ENCODE measurements at regions not wholly inside any gene's neighbourhood (a gene's known extent, or its start where the extent isn't known, plus 50 kb on each side); places are given as distances from the start of the nearest gene placed in this dataset.
"Not testable (repeated sequence)": the region's sequence is repeated elsewhere in the genome, so short reads cannot be mapped to it uniquely, and the experiment has no call there.

DNA sequence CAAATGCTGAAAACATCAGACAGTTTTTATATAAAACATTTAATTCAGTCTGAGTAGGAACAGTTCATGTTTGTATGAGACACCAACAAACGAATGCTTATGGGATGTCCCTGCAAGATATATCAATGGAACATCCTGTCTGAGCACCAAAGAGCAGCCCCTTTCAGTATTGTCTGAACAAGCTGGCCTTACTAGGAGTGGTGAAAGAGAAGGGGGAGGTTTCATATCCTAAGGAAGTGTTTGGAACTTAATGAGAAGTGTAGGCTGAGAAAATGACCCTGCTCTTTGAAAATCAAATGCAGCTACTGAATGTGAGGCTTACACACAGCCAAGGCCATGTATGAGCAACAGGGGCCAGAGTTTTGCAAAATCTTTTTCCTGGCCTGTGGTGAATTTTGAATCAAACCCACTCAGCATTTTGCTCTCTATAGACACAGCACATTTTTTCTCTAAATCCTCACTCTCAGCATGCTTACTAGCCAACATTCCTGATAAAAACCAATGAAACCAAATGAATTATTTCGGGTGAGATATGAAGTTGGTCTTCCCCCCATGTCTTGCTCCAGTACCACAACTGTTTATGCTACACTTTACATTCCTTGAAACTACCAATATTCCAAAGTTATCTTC is 119.4 kb downstream of the LUZP4 start:
- no peak for DNase-seq

DNA sequence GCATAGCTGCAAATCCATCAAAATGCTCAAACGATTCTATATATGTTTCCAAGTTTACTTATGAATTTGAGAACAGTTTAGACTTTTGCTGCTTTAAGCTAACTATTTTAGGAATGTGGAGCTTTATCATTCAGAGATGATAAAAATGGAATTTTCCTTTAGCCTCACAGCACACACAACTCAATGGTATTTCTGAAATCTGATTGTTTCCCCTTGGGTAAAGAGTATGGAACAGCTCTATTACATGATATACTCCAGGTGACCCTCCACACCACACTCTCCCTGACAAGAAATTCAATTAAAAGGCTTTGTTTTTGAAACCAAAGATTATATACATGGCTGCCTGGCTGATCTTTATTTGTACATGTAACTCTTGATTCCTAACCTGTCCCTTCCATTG is 120.0 kb downstream of the LUZP4 start:
- no peak for DNase-seq

DNA sequence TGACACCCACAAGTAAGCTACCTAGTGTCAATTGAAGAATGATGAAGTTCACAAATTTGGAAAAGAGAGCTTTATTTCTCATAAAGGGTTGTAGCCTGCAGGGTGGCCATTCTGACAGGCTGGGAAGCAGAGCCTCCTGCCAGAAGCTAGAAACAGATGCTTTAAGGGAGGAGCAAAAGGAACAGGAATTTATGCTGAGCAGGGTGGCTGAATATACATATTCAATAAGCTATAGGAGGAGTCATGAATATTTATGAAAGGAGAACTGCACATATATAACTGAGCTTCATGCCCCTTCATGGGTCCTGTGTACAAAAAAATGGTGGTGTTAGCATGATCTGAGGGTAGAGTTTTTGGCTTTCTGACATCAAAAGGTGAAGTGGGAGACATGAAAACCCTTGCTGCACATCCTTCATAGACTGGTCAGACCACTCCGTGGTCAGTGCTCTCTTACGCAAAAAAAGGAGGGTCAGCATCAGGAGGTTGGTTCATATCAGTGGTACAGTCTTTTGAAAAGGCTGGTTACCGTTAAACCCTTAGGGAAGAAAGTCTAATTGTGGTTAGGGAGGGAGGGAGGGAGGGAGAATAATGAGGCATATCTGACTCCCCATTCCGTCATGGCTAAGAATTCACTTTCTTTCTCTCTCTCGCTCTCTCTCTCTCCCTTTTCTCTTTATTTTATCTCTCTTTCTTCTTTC is 121.4 kb downstream of the LUZP4 start:
- no peak for DNase-seq

DNA sequence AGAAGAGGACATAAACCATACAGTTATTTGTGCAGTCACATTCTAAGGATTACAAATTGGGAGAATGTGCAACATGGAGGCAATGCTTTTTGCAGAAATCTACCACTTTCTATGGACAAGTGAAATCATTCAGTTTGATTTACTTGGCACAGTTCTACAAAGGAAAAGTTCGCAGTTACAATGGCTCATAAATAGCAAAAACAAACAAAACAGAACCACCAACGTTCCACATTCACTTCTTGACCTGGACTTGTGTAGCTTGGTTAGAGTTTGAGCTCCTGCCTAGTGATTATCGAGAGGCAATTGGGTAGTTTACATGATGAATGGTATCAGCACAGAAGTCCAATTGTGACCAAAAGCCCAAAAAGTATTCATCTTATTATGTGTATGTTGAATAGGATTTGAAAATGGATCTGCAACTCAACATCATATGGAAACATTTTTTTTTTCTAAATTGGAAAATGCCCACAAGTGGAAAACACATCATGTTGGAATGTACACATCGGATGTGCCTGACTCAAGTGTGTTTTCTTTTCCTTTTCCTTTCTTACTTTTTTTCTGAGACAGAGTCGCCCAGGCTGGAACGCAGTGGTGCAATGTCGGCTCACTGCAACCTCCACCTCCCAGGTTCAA is 123.8 kb downstream of the LUZP4 start:
- no peak for DNase-seq

DNA sequence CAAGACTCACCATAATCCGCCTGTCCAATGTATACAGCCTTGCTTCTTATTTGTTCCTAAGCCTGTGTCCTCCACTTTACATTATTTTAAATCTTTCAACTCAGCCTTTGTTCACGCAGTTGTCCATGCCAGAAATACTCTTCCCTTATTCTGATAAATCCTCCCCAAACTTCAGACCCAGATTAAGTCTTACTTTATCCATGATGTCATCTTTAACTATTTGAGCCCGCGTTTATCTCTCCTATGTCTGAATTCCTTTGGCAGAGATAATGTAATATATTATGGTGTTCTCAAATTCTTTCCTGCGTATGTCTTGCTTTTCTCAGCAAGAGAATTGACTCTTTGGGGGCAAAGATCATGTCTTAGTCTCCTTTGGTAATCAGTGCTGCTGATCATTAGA is 129.6 kb downstream of the LUZP4 start:
- DNase-seq = no peak

DNA sequence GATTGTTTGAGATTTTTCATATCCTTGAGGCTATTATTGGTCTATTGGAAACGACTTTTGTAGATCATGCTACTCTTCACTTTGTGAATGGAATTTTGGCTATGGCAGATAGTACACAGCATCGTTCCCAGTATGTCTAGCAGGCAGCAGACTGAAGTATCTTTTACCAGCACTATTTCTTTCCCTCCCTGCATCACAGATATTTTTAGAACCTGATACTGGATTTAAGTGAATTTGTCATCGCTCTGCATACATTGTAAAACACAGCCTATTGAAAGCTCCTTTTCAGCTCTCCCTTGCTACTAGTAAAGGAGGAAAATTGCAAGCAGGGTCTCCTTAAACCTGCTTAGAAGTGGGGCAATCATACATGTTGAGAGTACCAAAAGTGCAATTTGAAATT is 133.6 kb downstream of the LUZP4 start:
- no peak for DNase-seq

DNA sequence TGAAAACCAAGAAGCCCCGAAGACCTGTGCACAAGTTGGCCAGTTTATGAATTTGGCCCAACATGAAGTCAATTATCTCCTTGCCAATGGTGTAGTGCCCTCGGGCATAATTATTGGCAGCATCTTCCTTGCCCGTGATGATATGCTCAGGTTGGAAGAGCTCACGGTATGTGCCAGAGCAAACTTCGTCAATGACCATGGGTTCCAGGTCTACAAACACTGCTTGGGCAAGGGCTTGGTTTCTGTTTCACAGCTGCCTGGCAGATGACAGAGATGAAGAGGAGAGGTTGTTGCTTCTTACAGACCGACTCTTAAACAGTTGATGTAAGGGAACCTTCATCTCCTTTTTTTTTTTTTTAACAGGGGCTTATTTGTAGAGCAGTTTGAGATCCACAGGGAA is 135.6 kb upstream of the PLS3 start:
- no peak for DNase-seq

DNA sequence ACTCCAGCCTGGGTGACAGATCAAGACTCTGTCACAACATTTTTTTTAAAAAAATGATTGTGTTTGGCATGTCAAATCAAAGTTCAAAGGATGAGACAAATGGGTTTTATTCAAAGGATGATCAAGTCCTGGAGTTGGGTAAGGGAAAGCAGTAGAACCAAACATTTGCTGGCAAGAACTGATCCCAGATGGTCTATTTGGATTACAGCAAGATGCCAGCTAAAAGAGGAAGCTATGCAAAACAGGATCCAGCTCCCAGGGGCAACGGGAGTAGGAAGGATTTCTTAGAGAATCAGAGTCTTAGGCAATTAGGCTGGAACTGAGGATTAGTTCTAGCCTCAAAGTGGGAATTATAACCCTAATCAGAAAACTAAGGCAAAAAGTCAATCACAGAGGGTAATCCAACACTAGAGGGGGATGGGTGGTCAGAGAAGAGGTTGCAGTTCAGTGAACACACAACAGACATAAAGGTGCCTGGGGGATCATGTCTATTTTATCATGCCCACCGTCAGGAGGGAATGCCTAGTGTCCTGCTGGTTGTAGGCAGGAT is 133.0 kb upstream of the PLS3 start:
- DNase-seq = no peak

DNA sequence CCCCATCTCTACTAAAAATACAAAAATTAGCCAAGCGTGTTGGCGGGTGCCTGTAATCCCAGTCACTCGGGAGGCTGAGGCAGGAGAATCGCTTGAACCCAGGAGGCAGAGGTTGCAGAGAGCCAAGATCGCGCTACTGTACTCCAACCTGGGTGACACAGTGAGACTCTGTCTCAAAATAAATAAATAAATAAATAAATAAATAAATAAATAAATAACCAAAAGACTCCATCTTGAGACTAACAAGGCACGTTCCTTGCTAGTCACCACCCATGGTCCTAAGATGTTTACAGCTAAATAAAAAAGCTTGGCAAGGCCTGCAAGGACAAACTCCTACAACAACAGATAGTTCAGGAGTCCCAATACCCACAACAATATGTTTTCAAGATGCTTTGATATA is 126.1 kb upstream of the PLS3 start:
- DNase-seq = not testable (repeated sequence)

DNA sequence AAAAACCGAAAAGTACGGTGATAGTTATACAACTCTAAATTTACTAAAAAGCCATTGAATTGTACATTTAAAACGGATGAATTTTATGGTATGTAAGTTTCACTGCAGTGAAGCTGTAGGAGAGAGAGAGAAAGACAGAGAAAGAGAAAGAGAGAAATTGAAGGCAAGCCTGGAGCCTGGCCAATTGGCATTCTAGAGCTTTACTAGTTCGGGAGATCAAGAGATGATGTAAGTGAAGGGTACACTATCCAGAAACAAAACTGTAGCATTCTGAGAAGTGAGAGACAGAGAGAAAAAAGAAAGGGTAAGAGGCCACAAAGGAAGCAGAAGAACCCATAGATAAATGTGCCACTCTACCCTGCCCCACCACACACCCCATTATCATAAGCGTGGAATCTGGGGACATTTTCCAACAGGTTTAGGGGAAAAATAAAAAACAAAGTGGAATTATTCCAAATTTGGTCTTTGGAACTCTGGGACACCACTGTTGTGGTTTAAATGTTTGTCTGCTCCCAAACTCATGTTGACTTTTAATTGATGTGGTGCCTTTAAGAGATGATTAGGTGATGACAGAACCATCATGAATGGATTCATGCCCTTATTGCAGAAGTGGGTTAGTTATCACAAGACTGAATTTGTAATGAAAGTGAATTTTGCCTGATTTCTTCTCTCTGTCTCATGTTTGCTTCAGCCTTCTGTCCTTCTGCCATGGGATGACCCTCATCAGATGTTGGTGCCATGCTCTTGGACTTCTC is 123.0 kb upstream of the PLS3 start:
- DNase-seq = no peak

DNA sequence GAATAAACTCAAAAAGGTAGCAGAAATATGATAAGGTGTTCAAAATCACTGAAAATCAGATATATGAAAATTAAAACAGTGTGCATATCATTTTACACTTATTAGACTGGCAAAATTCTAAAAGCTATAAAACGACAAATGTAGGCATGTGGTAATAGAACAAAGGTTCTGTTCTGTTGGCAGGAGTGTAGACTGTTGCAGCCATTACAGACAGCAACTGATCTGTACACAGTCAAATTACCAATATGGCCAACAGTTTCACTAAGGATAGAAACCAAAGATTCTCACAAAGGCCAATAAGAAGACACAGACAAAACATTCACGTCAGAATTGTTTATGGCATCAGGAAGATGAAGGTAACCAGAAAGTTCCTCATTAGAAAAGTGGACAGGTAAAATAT is 112.8 kb upstream of the PLS3 start:
- DNase-seq = no peak

DNA sequence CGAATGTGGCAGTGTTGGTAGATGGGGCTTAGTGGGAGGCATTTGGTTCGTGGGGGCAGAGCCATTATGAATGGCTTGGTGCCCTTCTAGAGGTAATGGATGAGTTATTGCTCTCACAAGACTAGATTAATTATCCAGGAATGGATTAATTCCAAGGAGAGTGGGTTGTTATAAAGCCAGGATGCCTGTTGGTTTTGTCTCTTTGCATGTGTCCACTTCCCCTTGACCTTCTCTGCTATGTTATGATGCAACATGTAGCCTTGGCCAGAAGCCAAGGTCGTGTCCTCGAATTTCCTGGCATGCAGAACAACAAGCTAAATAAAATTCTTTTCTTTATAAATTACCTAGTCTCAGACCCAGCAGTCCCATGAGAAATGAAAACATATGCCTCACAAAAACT is 111.2 kb upstream of the PLS3 start:
- DNase-seq = no peak

DNA sequence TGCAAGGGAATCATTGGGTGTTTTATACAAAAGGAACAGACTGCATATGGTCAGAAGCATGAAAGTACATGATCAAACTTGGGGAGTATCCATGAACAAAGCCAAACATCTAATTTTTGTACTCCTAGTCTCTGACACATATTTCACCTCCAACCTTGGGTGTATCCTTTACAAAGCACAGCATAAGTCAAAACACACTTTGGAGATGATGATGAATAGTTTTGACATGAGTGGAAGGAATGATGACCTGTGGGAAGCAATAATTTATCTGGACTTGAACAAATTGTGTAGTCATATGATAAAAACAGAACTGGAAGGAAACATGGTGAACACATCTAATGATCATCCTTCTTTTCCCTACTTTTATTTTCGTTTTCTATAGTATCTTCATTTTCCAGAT is 108.7 kb upstream of the PLS3 start:
- DNase-seq = no peak

DNA sequence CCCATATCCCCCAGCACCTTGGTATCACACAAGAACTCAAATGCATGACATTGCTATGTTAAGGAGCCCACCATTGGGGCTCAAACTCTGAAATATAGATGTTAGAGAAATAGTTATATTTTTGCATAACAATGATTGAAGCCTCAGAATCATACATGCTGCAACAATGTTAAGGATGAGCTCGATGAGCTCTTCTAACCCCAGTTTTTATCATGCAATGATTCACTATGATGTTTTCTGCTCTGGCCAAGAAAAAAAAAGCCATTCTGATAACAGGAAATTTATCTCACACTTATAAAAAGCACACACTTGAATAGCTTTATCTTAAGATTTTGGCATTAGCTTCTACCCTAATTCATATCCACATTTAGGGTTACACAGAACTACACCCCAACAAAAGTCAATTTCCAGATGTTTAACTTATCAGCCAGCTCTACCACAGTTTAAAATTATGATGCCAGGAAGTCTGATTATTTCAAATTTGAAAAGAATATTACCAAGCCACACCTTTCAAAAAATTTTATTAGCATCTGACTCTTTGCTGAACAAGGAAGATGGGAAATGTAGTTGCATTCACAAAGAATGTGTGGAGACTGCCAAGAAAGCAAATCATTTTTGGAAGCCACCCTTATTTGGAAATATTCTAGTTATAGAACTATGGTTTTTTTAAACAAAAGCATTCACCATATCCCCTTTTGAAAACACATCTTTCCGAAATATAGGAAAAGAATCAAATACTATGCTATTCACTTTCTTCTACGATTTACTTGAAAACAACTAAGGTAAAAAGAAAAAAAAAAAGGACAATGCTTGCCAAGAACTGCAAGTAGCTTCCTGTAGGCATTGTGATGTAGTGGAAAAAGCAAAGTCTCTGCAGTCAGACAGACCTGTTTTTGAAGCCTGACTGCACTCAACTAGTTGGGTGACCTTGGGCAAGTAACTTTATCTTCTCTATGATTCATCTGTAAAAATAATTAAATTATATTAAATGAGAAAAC is 100.8 kb upstream of the PLS3 start:
- DNase-seq = no peak

DNA sequence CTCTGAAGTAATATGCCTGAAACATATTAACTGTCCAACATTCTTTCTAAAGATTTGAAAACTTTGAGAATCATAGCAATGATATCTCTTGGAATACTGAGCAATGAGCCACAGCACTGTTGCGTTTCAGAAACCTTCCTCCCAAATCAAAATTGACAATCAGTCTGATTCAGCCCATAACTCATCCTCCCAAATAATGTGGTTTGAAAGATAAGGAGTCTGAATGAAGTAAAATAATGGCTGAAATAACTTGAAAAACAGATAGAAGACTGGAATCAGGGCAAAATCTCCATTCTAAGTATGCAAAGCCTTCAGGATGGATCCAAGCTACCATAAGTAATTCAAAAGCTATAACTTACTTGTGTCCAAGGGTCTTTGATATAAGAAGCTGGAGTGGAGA is 98.6 kb upstream of the PLS3 start:
- no peak for DNase-seq

DNA sequence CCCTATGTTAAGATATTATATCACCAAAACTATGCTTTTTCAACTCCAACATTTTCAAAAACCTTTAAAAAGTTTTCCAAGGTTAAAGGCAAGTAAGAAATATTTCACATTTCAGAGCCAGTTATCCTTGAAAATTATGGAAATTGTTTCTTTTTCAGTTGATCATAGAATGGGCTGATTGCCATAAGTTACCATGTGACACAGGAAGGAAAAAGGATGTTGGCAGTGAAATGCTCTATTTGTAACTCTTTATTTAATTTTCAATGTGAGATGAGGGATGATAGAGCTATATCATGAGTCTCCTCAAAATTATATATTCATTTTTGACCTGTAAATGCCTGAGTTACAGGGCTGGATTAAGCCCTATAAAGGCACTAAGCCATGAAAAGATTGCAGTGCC is 93.0 kb upstream of the PLS3 start:
- no peak for DNase-seq

DNA sequence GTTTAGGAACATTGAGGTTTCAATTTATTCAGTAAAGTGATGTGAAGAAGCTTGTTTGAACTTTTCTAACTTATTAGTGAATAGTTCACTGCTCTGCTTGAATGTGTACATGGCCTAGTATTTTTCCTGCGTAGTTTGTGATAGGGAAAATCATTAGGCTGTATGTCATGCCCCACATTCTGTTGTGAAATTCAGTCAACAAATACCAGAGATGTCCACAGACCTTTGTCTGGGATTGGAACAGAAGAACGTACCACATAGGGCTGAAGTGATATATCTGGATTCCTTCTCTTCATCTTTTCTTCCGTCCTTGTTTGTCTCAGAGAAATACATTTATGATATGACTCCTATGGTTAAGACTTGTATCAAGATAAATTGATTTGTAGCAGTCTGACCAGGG is 88.8 kb upstream of the PLS3 start:
- DNase-seq = no peak

DNA sequence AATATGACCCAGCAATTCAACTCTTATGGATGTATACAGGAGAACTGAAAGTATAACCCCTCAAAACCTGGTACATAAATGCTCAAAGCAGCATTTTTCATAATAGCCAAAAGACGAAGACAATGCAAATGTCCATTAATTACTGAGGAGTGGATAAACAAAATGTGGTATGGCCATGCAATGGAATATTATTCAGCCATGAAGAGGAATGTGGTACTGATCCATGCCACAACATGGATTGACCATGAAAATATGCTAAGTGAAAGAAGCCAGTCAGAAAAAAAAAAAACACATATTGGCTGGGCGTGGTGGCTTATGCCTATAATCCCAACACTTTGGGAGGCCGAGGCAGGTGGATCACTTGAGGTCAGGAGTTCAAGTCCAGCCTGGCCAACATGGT is 74.5 kb upstream of the PLS3 start:
- DNase-seq = no peak

DNA sequence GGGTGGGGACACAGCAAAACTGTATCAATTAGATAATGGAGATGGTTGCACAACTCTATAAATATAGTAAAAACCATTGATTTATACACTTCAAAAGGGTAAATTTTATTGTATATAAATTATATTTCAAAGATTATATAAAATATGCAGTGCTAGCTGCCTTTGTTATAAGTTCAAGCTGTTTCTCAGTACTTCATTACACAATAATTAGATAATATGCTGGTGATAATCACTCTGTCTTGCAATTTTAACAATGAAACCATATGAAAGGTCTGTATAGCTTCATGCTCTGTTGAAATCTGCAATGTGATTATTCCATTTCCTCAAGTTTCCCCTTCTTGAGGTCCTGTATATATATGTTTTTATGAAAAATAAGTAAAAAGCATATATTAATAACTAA is 73.4 kb upstream of the PLS3 start:
- DNase-seq = no peak

DNA sequence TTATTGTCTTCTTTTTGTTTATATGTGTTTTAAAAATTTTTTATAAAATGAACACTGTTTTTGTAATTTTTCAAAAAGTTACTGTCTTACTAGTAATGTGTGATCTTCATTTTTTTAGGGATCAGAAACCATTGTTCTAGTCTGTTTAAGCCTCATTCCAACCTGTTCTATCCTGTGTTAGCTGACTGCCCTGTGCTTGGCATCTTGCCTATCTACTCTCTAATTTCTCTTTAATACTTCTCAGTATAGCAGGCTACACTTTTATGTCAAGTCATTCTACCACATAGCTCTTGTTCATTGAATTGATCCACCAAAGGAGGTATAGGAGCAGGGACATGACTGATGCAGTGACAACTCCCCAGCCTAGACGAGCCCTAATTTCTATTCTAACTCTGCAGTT is 70.2 kb upstream of the PLS3 start:
- DNase-seq = no peak

DNA sequence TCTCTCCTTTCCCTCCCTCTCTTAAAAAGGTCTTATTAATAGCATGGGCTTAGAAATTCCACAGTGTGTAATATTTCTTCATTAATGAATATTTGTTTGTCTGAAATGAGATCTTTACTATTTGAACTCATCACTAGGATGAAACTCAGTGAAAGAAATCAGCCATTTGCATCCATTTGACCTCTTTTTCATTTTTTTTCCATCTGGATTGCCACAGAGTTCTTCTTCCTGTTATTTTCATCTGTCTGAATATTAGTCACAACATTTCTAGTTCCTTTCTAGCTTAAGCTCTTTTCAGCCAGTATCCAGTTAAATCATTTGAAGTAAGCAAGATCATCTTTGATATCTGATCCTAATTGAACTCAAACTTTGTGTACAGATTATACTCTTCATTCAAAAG is 69.2 kb upstream of the PLS3 start:
- no peak for DNase-seq

DNA sequence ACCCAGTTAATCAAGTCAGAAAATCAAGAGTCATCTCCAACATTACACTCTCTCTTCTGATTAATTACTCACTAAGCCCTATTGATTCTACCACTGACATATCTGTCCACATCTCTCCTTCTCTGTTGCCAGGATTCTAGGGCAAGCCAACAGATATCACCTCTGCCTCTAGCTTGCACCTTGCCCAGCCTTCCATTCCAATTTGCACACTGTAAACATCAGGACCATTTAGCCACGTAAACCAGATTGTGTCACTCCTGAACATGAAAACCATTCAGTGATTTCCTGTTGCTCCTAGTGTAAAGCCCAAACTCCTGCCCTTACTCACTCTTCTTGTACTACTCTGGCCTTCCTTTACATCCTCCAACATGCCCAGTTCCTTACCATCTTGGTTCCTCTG is 68.0 kb upstream of the PLS3 start:
- no peak for DNase-seq
